ENCODE measurements at regions not wholly inside any gene's neighbourhood (a gene's known extent, or its start where the extent isn't known, plus 50 kb on each side); places are given as distances from the start of the nearest gene placed in this dataset.

DNA sequence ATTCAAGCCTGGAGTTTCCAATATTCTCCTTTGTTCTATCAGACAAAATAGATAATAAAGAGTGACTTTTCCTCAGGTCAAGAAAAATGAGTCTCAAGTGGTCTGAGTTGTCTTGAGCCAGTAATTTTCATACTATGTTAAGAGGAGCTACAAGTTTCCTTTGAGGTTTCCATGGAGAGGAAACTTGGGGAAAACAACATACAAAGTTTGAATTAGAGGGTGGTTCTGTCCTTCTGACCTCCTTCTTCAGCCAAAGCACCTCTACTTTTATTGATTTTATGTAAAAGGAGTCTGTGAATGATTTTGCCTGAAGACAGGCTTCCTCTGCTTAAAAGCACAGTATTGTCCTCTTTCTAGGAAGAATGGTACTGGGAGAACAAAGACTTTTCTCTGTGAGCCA is 497.2 kb upstream of the PKN2 start:
- no peak for DNase-seq

GRCh38 chr1:88188038-88188437 is 496.0 kb upstream of the PKN2 start:
- no peak for DNase-seq

GRCh38 chr1:88189525-88189924 is 494.5 kb upstream of the PKN2 start:
- DNase-seq = no peak

DNA sequence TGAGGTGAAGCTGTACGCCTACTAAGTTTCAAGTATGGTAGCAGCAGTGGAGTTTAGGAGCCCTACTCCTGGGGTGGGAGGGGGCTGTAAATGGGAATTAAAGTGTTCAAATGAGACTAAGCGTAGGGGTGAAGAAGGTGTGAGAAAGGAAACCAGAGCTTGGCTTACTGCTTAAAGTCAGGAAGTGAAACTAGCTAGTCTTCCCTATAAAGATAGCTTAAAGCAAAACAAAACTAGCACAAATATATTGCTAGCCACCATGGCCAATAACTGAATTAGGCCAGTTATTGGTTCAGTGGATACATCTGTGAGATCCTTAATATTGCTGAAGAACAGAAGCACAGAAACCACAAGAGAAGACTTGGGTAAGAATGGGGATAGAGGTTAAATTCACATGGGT is 492.2 kb upstream of the PKN2 start:
- no peak for DNase-seq

- DNase-seq = no peak
These were observed 489.5 kb upstream of the PKN2 start for GRCh38 chr1:88194542-88194941.

DNA sequence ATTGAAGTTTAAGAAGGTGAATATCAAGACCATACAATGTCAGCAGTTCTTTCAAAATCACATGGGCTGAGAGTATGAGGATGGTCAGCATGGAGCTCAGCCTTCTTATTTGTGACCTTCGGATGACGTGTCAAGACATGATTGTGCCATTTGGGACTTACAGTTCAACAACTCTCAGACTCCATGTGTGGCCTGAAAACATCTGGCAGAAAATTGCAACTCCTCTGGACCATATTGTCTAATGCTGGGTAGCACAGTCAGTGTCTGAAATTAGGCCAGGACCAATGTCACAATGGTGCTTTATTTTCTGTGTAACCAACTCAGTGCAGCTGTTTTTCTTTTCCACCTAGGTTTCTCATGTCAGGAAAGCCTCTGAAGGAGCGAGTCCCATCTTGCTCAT is 483.5 kb upstream of the PKN2 start:
- no peak for DNase-seq

GRCh38 chr1:88204111-88204510 is 480.0 kb upstream of the PKN2 start:
- no peak for DNase-seq

DNA sequence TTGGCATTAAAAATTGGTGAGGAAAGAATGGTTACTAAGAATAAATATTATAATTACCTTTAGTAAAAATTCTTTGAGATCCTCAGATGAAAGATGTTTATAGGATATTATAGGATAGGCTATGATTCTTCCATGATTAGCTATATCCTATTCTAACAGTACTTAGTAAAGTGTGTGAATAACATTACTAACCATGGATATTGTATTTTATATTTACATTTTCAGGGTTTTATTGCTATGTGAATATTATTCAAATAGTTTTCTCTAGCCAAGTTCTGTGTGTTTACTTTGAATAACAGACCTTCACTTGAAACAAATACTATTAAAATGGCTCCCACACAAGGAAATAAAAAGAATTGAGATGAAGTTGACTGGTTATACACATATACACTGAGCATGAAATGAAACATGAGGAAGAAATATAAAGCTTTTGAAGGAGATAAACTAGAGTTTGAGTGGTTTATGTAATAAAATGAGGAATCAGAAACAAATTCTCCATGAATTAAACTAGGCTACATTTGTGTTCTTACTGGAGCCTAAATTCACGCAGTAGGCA is 479.4 kb upstream of the PKN2 start:
- DNase-seq = no peak

DNA sequence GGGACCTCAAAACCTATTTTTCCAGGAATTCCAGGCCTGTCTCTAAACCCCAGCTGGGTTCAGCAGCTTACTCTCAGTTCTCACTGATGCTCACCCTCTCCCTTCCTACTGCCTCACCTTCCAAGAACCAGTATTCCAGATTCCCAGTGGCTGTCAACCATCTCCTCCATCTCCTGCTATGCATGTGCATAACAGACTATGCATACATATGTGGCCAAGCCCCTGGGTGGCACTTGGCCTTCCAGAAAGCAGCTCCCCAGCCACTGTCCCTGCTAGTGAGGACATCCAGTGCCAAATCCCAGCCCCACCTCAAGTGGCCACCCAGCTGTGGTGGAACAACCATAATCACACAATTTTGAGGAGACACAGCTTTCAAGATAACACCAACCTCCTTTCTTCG is 475.7 kb upstream of the PKN2 start:
- no peak for DNase-seq

- DNase-seq = no peak
These were observed 473.8 kb upstream of the PKN2 start for GRCh38 chr1:88210103-88210787.

GRCh38 chr1:88216441-88216840 is 467.6 kb upstream of the PKN2 start:
- no peak for DNase-seq

- DNase-seq = no peak
These were observed 466.7 kb upstream of the PKN2 start for GRCh38 chr1:88217386-88217785.

GRCh38 chr1:88219521-88219920 is 464.6 kb upstream of the PKN2 start:
- DNase-seq = no peak

GRCh38 chr1:88221411-88221810 is 462.7 kb upstream of the PKN2 start:
- no peak for DNase-seq

- DNase-seq = no peak
These were observed 459.2 kb upstream of the PKN2 start for GRCh38 chr1:88224906-88225305.

- DNase-seq = no peak
These were observed 456.0 kb upstream of the PKN2 start for GRCh38 chr1:88228114-88228513.

DNA sequence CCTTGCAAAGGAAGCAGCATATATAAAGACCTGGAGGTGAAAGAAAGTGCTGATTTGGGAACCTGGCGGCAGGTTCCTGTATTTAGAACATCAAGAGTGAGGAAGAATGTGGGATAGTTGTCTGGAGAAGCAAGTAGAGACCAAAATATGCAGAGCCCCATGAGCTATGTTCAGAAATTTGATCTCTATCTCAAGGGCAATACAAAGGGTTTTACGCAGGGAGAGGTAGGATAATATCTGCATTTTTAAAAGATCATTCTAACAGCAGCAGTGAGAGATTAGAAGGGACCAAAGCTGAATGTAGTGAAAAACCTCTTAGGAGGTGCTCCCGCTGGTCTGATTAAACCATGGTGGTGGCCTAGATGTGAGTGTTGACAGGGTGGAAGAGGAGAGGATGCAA is 453.9 kb upstream of the PKN2 start:
- no peak for DNase-seq

GRCh38 chr1:88237058-88237457 is 447.0 kb upstream of the PKN2 start:
- no peak for DNase-seq

DNA sequence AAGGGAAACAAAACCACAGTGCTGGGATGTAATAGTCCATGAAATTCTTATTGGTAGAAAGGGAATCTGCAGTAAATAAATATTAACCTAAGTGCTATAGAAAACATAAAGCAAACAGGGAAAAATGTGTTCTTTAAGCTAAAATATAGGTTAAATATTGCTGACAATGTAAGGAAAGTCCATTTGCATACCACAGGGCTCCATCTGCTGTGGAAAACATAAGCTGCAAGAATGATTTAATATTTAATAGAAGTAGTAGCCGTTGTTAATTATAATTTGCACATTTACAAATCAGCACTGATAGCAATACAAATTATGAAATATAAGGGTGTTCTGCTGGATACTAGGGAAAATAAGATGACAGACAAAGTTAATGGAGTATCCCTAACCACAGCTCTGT is 444.9 kb upstream of the PKN2 start:
- no peak for DNase-seq

DNA sequence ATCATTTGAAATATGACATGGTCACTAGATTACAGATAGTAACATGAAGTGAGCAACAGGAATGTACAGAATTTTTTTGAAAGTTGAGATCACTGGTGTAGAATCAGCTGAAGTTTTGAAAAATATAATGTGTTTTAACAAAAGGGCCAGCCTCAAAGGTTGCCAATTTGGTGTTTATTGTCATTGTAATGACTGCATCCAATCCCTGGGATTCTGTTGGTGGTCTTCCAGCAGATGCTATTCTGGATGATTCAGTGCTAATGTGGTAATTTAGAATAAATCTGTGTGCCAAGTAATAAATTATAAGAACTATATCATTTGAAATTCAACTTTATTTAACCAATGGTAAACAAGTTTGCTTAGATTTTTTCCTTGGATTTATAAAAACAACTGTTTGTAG is 436.4 kb upstream of the PKN2 start:
- no peak for DNase-seq

DNA sequence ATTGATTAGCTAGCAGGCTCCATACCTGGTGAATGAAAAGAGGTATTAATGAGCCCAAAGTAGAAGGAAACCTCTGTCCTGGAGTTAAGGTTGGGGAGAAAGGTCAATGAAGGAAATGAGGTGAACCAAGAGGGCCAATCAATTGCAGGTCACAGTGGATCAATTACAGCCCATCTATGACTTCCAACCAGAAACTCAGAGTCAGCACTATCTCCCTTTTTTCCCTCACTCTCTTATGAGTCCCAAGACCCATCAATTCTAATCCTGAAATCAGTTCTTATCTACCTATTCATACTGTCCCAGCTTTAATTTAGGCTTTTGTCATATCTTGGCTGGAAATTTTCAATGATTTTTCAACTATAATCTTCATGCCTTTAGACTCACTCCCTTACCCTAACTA is 433.2 kb upstream of the PKN2 start:
- no peak for DNase-seq

DNA sequence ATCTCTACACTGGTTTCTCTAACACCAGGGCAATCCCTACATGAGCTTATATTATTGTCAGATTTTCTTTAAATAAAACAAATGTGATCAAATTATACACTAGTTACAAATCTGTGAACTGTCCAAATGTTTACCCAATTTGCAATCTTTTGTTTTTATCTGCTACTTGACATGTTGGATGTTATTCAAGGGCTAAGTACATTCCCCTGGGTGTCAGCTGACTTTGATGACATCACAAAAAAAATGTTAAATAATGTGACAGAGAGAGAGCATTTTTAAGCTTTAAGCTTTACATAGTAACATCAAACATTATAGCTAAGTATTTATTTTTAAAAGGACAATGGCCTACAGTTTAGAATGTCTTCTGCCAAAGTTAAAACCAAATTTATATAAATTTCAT is 431.3 kb upstream of the PKN2 start:
- DNase-seq = no peak

- no peak for DNase-seq
These were observed 418.5 kb upstream of the PKN2 start for GRCh38 chr1:88265606-88266005.

GRCh38 chr1:88266051-88266450 is 418.0 kb upstream of the PKN2 start:
- no peak for DNase-seq

DNA sequence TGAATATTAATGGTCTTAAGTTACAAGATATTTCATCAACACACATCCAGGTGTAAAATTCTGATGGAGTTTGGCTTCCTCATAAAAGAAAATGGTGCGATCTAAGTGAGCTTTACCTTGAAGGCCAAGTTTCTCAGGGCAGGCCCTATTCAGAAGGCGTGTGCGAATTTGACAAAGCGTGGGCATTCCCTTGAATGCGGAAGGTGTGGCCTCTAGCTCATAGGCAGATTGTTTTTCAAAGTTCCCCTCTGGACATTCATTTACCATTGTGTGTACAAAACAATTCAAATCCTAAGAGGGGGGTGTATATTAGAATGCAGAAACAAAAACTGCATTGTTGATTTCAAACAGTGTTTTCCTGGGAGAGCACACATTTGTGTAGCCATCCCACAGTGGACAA is 411.9 kb upstream of the PKN2 start:
- no peak for DNase-seq

Measured in NCI-H2029 (cell line).